Natural killer cell treated with Interleukin-12 subunit alpha and Interleukin-12 subunit beta and Interleukin-15 and Interleukin-18, amount 100 ng/mL, for 72 hours (primary cell): ENCODE measurements at regions not wholly inside any gene's neighbourhood (a gene's known extent, or its start where the extent isn't known, plus 50 kb on each side); places are given as distances from the start of the nearest gene placed in this dataset.

Source experiments
- ATAC-seq, 2 donors: fragments of 150-1000 bp; cut with Tn5 transposase in 1 of 2; sonication (Bioruptor Pico), chemical (Tn5 transposase) in 1 of 2; 2 replicates each; pipeline ENCODE4 v1.10.0; 2021
- DNase-seq: peaks from one replicate; pipeline ENCODE4 v3.0.0; 2022; ENCODE audit warnings: low spot score
- H3K27ac Mint-ChIP-seq, 2 donors: 1 replicate in 1 of 2; 2 replicates in 1 of 2; pipeline ENCODE4 v1.8.0; 2022; ENCODE audit warnings: mixed read lengths in 2 of 2, mild to moderate bottlenecking in 1 of 2, moderate library complexity in 1 of 2
- H3K27me3 Mint-ChIP-seq, 2 donors: 1 replicate in 1 of 2; 2 replicates in 1 of 2; pipeline ENCODE4 v1.8.0; 2022; ENCODE audit warnings: mixed read lengths in 2 of 2
- H3K36me3 Mint-ChIP-seq: one replicate; pipeline ENCODE4 v1.8.0; 2022; ENCODE audit warnings: mixed read lengths
- H3K4me1 Mint-ChIP-seq, 2 donors: 1 replicate in 1 of 2; 2 replicates in 1 of 2; pipeline ENCODE4 v1.8.0; 2022; ENCODE audit warnings: low read depth in 2 of 2, mixed read lengths in 2 of 2, mild to moderate bottlenecking in 1 of 2
- H3K4me3 Mint-ChIP-seq: one replicate; pipeline ENCODE4 v1.8.0; 2022; ENCODE audit warnings: mixed read lengths
- H3K9me3 Mint-ChIP-seq: 2 replicates; pipeline ENCODE4 v1.8.0; 2022; ENCODE audit warnings: mixed read lengths

DNA sequence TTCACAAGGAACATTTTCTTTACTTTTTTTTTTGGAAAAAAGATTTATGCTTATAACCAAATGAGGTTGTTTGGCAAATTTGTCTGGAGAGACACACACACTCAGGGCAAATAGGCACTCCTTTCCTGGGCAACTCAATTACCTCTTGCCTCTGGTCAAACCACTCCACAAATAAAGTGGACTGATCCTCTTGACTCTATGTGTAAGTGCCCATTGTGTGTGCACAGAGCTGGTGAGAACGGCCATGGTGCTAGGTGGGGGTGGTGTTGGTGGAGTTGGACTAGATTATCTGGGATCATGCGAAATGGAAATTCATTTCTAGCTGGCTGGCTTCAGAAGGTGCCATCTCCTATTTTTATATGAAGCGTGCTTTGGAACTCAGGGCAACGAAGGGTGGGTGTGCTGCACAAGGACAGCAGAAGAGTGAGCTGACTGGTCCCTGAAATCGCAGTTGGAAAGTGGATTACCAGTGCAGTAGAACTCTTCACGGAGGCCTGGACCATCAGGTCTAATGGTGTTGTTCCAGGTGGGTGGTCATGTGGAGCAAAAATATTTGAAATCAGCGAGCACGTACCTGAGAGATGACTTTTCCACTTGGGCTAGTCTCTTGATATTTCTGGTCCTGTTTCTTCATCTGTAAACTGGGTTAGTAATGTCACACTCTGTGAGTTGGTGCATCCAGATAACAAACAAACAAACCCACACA lies 149.9 kb downstream of the RPIA start:
- DNase-seq: no peak
- Mint-ChIP-seq H3K27me3 (peaks cover 3 to 14% of the 10 kb centered on the region in 2 donors), H3K9me3 (no peaks in the 10 kb centered on the region), H3K27ac (no peak overlapping the region), H3K4me3 (no peak overlapping the region), H3K36me3 (no peaks in the 10 kb centered on the region), H3K4me1 (no peaks in the 10 kb centered on the region)
- no peak for ATAC-seq

DNA sequence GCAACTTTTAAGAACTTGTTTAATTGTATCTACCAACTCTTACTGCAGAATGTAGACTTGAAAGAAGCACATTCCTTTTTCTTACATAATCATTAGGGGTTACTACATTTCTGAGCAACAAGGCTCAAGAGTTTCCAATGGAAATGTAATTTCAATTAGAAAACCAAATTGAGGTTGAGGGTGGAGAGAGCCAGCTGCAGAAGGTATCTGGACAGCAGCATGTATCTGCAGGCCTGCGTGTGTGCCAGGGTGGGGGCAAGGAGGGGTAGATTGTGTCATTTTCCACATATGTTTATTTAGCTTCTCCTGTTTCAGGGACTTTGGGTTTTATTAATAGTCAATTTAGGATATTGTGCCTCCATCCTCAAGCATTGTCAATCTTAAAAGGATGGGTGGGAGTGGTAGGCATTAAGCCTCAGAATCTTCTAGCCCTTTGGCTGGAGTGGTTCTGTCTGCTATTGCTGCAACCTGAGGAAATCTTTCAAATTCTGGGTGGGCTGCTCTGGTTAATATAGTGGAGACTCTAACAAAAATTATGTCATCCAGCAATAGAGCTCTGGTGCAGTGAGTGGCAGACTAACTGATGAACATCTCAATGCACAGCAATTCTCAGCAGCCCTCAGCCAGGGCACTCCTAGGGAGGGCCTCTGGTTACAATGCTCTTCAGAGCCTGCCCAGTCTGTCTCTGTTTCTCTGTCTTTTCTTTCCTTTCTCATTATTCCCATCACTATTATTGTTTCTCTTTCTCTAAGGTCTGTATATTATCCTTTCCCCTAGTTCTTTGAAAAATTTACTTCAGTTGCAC lies 151.4 kb downstream of the RPIA start:
- peaks cover 9 to 25% of the 10 kb centered on the region in 2 donors for H3K27me3 Mint-ChIP-seq
- no peaks in the 10 kb centered on the region for H3K36me3 Mint-ChIP-seq
- H3K27ac Mint-ChIP-seq: no peak overlapping the region
- H3K4me3 Mint-ChIP-seq: no peak overlapping the region
- no peaks in the 10 kb centered on the region for H3K4me1 Mint-ChIP-seq
- H3K9me3 Mint-ChIP-seq: no peaks in the 10 kb centered on the region
- ATAC-seq: no peak
- DNase-seq: no peak

- no peaks in the 10 kb centered on the region for H3K4me1 Mint-ChIP-seq
- no peak for ATAC-seq
- H3K4me3 Mint-ChIP-seq: no peak overlapping the region
Observed at GRCh38 chr2:88843651-88844050, 152.2 kb downstream of the RPIA start.

GRCh38 chr2:88844960-88845359 lies 153.5 kb downstream of the RPIA start:
- Mint-ChIP-seq H3K27me3 (peaks cover 24 to 39% of the 10 kb centered on the region in 2 donors), H3K4me3 (no peak overlapping the region), H3K27ac (no peak overlapping the region), H3K36me3 (no peaks in the 10 kb centered on the region), H3K9me3 (no peaks in the 10 kb centered on the region), H3K4me1 (no peaks in the 10 kb centered on the region)
- ATAC-seq (no peak), DNase-seq (no peak)

More at GRCh38 chr2:88843651-88844050, 152.2 kb downstream of the RPIA start:
- no peaks in the 10 kb centered on the region for H3K36me3 Mint-ChIP-seq
- no peak overlapping the region for H3K27ac Mint-ChIP-seq
- H3K27me3 Mint-ChIP-seq: peaks cover 17 to 33% of the 10 kb centered on the region in 2 donors
- no peaks in the 10 kb centered on the region for H3K9me3 Mint-ChIP-seq
- no peak for DNase-seq

- no peaks in the 10 kb centered on the region for H3K9me3 Mint-ChIP-seq
- no peak for DNase-seq
- H3K27me3 Mint-ChIP-seq: peaks cover 28 to 43% of the 10 kb centered on the region in 2 donors
Observed at GRCh38 chr2:88845772-88846661, 154.5 kb downstream of the RPIA start.

GRCh38 chr2:88852753-88853402 lies 161.4 kb downstream of the RPIA start:
- no peak overlapping the region for H3K27ac Mint-ChIP-seq
- ATAC-seq (no peak), DNase-seq (no peak)
- H3K9me3 Mint-ChIP-seq: no peaks in the 10 kb centered on the region
- no peak overlapping the region for H3K4me3 Mint-ChIP-seq
- no peaks in the 10 kb centered on the region for H3K4me1 Mint-ChIP-seq
- H3K36me3 Mint-ChIP-seq: no peaks in the 10 kb centered on the region
- peaks cover 25 to 42% of the 10 kb centered on the region in 2 donors for H3K27me3 Mint-ChIP-seq

More at GRCh38 chr2:88845772-88846661, 154.5 kb downstream of the RPIA start:
- Mint-ChIP-seq H3K4me3 (no peak overlapping the region), H3K36me3 (no peaks in the 10 kb centered on the region), H3K4me1 (no peaks in the 10 kb centered on the region), H3K27ac (no peak overlapping the region)
- ATAC-seq: peak in 1 of 2 donors; percentile 31

DNA sequence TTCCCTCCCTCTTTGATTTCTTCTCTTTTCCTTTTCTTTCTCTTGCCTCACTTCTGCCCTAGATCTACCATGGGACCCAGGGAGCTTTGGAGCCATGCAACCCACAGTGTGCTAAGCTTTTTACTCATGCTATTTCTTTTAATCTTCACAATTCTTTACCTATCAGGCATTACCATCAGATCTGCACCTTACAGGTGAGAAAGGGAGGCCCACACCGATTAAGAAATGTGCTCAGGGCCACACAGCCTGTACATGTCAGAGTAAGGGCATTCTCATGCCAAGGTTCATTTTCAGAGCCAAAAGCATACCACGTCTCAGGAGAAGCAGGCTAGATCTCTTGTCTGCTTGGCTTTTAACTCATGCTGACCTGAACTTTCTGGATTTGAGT lies 161.9 kb downstream of the RPIA start:
- Mint-ChIP-seq H3K27me3 (peaks cover 19 to 37% of the 10 kb centered on the region in 2 donors), H3K27ac (no peak overlapping the region)
- ATAC-seq: no peak

DNA sequence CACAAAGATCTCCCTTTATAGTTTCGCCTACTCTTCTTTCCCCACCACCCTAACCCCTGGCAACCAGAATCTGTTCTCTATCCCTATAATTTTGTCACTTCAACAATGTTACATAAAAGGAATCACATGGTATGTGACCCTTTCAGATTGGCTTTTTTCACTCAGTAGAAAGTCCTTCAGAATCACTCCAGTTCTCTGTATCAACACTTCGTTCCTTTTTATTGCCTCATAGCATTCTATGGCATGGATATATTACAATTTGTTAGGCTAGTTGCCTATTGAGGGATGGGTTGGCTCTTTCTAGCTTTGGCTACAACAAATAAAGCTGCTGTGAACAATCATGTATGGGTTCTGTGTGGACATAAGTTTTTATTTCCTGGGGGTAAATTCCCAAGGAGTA lies 163.1 kb downstream of the RPIA start:
- Mint-ChIP-seq H3K4me1 (no peaks in the 10 kb centered on the region), H3K27ac (no peak overlapping the region), H3K27me3 (peaks cover 13 to 32% of the 10 kb centered on the region in 2 donors), H3K4me3 (no peak overlapping the region), H3K36me3 (no peaks in the 10 kb centered on the region), H3K9me3 (no peaks in the 10 kb centered on the region)
- DNase-seq (no peak), ATAC-seq (no peak)

More for the DNA sequence above, 161.9 kb downstream of the RPIA start:
- DNase-seq: no peak
- H3K9me3 Mint-ChIP-seq: no peaks in the 10 kb centered on the region
- H3K4me3 Mint-ChIP-seq: no peak overlapping the region
- H3K36me3 Mint-ChIP-seq: no peaks in the 10 kb centered on the region
- no peaks in the 10 kb centered on the region for H3K4me1 Mint-ChIP-seq

DNA sequence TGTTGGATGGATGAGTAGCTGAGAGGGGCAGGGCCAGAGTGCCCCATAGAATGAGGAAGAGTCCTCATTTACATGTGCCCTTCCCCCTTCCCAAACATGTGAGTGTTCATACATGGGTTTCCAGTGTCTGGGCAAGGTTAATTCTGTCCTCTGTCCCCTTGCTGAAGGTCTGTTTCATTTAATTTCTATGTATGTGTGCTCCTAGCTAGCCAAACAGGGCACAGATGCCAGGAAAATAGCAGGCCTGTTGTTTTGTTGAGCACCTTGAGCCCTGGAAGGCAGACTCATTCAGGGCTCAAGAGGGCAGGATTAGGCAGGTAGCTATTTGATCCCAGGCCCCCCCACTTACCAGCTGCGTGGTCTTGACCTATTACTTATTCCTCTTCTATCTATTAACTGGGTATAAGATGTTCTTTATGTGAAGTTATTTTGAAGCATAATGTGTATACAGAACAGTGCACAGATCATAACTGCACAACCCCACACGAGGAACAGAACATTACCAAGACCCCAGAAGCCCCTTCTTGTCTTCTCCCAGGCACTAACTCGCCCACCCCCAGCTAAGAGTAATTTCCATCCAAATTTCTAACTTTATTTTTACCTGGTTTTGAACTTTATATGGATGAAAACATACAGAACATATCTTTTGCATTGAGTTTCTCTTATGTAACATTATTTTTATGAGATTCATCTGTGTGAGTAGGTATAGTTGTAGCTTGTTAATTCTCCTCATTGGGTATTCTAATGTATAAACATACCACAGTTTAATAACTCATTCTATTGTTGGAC lies 164.3 kb downstream of the RPIA start:
- Mint-ChIP-seq H3K4me3 (no peak overlapping the region), H3K36me3 (no peaks in the 10 kb centered on the region), H3K27ac (no peak overlapping the region), H3K4me1 (no peaks in the 10 kb centered on the region), H3K9me3 (no peaks in the 10 kb centered on the region), H3K27me3 (peaks cover 7 to 27% of the 10 kb centered on the region in 2 donors)
- ATAC-seq (peak in 1 of 2 donors; percentile 32), DNase-seq (no peak)

DNA sequence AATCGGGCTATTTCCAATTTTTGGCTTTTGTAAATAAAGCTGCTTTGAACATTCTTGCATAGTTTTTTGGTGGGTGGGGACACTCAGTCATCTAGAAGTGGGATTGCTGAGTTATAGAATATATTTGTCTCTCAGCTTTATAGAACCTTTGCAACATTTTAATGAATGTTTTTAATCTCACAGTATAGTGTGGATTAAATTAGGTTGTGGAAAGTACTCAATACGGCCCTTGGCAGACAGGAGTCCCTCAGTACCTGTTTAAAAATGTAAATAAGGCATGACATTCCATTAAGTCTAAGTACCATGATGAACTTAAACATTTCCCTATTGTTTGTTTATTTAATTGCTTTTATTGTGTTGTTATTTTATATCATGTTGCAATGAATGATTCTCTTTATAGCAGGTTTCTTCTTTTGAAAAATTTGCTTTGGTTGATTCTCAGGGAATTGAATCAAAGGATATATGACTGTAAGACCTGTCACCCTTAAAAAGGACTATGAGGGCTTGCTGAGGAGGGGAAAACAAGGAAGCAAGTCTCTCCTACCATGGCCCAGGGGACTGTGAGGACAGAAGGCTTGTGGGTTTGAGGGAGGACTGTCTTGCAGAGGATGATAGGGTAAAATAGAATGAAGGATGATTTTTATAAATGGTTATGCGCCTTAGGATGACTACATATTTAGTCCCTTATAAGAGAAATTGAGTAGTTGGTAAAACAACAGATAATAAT lies 165.1 kb downstream of the RPIA start:
- Mint-ChIP-seq H3K4me1 (no peaks in the 10 kb centered on the region), H3K4me3 (no peak overlapping the region), H3K9me3 (no peaks in the 10 kb centered on the region), H3K27me3 (peaks cover 13 to 35% of the 10 kb centered on the region in 2 donors), H3K27ac (no peak overlapping the region), H3K36me3 (no peaks in the 10 kb centered on the region)
- ATAC-seq (no peak), DNase-seq (no peak)

GRCh38 chr2:88857274-88857741 lies 165.8 kb downstream of the RPIA start:
- H3K36me3 Mint-ChIP-seq: no peaks in the 10 kb centered on the region
- no peak overlapping the region for H3K4me3 Mint-ChIP-seq
- H3K27ac Mint-ChIP-seq: no peak overlapping the region
- H3K27me3 Mint-ChIP-seq: peaks cover 13 to 36% of the 10 kb centered on the region in 2 donors
- DNase-seq (no peak), ATAC-seq (no peak)
- no peaks in the 10 kb centered on the region for H3K4me1 Mint-ChIP-seq
- no peaks in the 10 kb centered on the region for H3K9me3 Mint-ChIP-seq

- H3K4me1 Mint-ChIP-seq: no peaks in the 10 kb centered on the region
- H3K27me3 Mint-ChIP-seq: peaks cover 10 to 30% of the 10 kb centered on the region in 2 donors
- no peaks in the 10 kb centered on the region for H3K9me3 Mint-ChIP-seq
- ATAC-seq (no peak), DNase-seq (no peak)
- H3K4me3 Mint-ChIP-seq: no peak overlapping the region
- H3K36me3 Mint-ChIP-seq: no peaks in the 10 kb centered on the region
- no peak overlapping the region for H3K27ac Mint-ChIP-seq
Observed at GRCh38 chr2:88857951-88858411, 166.5 kb downstream of the RPIA start.
